BE2C (cell line): ENCODE measurements at regions not wholly inside any gene's neighbourhood (a gene's known extent, or its start where the extent isn't known, plus 50 kb on each side); places are given as distances from the start of the nearest gene placed in this dataset.

Source experiments
- DNase-seq: peaks from one replicate; pipeline ENCODE4 v3.0.0-alpha.2; 2020
- H3K27me3 ChIP-seq: fragments of 250-450 bp; sonication (Bioruptor Pico); 2 replicates; pipeline ENCODE4 v1.5.1; 2020; ENCODE audit warnings: mild to moderate bottlenecking
- H3K36me3 ChIP-seq: fragments of 250-450 bp; sonication (Bioruptor Pico); 2 replicates; pipeline ENCODE4 v1.5.1; 2020; ENCODE audit warnings: mild to moderate bottlenecking
- H3K4me1 ChIP-seq: fragments of 250-450 bp; sonication (Bioruptor Pico); 2 replicates; pipeline ENCODE4 v1.5.1; 2020
- H3K4me3 ChIP-seq: 2 replicates; pipeline ENCODE4 v1.5.1; 2011; ENCODE audit warnings: low read depth, low read length
- H3K9me3 ChIP-seq: fragments of 250-450 bp; sonication (Bioruptor Pico); 2 replicates; pipeline ENCODE4 v1.5.1; 2020
- CTCF ChIP-seq: IDR thresholded peaks from 2 replicates; pipeline ENCODE4 v1.5.1; 2012; ENCODE audit warnings: mild to moderate bottlenecking, low read depth, low read length

- no peak overlapping the region for H3K4me3 ChIP-seq
- no peak for DNase-seq
- H3K27me3 ChIP-seq: no peaks in the 10 kb centered on the region
- H3K36me3 ChIP-seq: no peaks in the 10 kb centered on the region
- H3K9me3 ChIP-seq: no peaks in the 10 kb centered on the region
- H3K4me1 ChIP-seq: no peaks in the 10 kb centered on the region
- no peak for TF ChIP-seq CTCF
Observed at GRCh38 chr4:156642161-156642560, 329.4 kb downstream of the PDGFC start.

GRCh38 chr4:156638925-156639605 is 332.5 kb downstream of the PDGFC start:
- DNase-seq: no peak
- no peak overlapping the region for H3K4me3 ChIP-seq

GRCh38 chr4:156638334-156638733 is 333.3 kb downstream of the PDGFC start:
- Histone ChIP-seq H3K4me1 (no peaks in the 10 kb centered on the region), H3K4me3 (no peak overlapping the region), H3K9me3 (no peaks in the 10 kb centered on the region), H3K27me3 (no peaks in the 10 kb centered on the region), H3K36me3 (no peaks in the 10 kb centered on the region)
- TF ChIP-seq CTCF: no peak
- DNase-seq: no peak

More at GRCh38 chr4:156638925-156639605, 332.5 kb downstream of the PDGFC start:
- no peaks in the 10 kb centered on the region for H3K36me3 ChIP-seq
- no peaks in the 10 kb centered on the region for H3K27me3 ChIP-seq
- no peaks in the 10 kb centered on the region for H3K4me1 ChIP-seq
- no peaks in the 10 kb centered on the region for H3K9me3 ChIP-seq
- TF ChIP-seq CTCF: no peak

GRCh38 chr4:156636381-156636780 is 335.2 kb downstream of the PDGFC start:
- no peaks in the 10 kb centered on the region for H3K36me3 ChIP-seq
- H3K27me3 ChIP-seq: no peaks in the 10 kb centered on the region
- H3K9me3 ChIP-seq: no peaks in the 10 kb centered on the region
- DNase-seq: no peak
- TF ChIP-seq CTCF: no peak
- H3K4me3 ChIP-seq: no peak overlapping the region
- no peaks in the 10 kb centered on the region for H3K4me1 ChIP-seq

GRCh38 chr4:156635051-156635450 is 336.5 kb downstream of the PDGFC start:
- Histone ChIP-seq H3K4me1 (no peaks in the 10 kb centered on the region), H3K27me3 (no peaks in the 10 kb centered on the region), H3K9me3 (no peaks in the 10 kb centered on the region), H3K36me3 (no peaks in the 10 kb centered on the region), H3K4me3 (no peak overlapping the region)
- no peak for TF ChIP-seq CTCF
- no peak for DNase-seq

GRCh38 chr4:156634612-156635011 is 337.0 kb downstream of the PDGFC start:
- no peaks in the 10 kb centered on the region for H3K4me1 ChIP-seq
- TF ChIP-seq CTCF: no peak
- H3K27me3 ChIP-seq: no peaks in the 10 kb centered on the region
- DNase-seq: no peak
- H3K9me3 ChIP-seq: no peaks in the 10 kb centered on the region
- no peak overlapping the region for H3K4me3 ChIP-seq
- no peaks in the 10 kb centered on the region for H3K36me3 ChIP-seq
